Spleen (tissue), 7 donors: ENCODE measurements at regions not wholly inside any gene's neighbourhood (a gene's known extent, or its start where the extent isn't known, plus 50 kb on each side); places are given as distances from the start of the nearest gene placed in this dataset.

Source experiments
- CTCF ChIP-seq, 11 experiments: fragments of 200-600 bp in 7 of 11; fragments of 450-650 bp in 4 of 11; sonication (generic) in 4 of 11; IDR thresholded peaks in 8 of 11; conservative IDR thresholded peaks in 3 of 11; 1 replicate in 7 of 11; 2 replicates in 4 of 11; pipeline versions ENCODE4 v1.4.0 to v1.8.0; 2016 to 2021; ENCODE audit warnings: antibody characterized with exemption in 11 of 11, inconsistent platforms in 4 of 11, mild to moderate bottlenecking in 1 of 11
- POLR2A ChIP-seq, 3 donors: fragments of 450-650 bp; IDR thresholded peaks; one replicate each; pipeline ENCODE4 v1.5.1; 2017; ENCODE audit warnings: antibody characterized with exemption in 3 of 3, mild to moderate bottlenecking in 1 of 3
- donor health status: DM: no; HTN: no; CAD: no; lungs with moderate emphysema.
- donor health status: DM: no; HTN: no; CAD: no.
- donor health status: DM: no; HTN: no; CAD: no.

GRCh38 chr7:10756981-10757380 lies 216.7 kb upstream of the PHF14 start:
- TF ChIP-seq POLR2A (IDR thresholded peaks at IDR 0.05) = no peak
- TF ChIP-seq CTCF (IDR thresholded peaks at IDR 0.05 in 8 of 11, conservative IDR thresholded peaks at IDR 0.05 in 3 of 11) = no peak
